ENCODE measurements at regions not wholly inside any gene's neighbourhood (a gene's known extent, or its start where the extent isn't known, plus 50 kb on each side); places are given as distances from the start of the nearest gene placed in this dataset.

DNA sequence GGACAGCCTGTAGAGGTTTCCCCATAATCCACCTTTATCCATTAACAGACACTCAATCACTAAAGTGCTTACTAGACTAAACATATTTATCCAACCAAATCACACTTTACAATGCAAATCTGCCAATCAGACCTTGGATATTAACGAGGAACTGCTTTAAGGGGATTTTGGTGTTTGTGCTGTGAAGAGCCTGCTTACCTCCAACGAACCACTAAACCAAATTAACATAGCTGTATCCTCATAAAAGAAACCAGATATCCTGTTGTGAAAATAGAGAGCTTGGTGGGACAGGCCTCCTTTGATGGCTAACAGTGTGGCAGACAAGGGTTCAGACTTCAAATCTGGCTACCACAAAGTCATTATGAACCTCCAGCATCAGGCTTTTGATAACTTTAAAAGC, 252.6 kb upstream of the HAND2 start:
- no peak overlapping the region for H3K4me2 ChIP-seq (ENCODE audit: insufficient read depth, low read length)

DNA sequence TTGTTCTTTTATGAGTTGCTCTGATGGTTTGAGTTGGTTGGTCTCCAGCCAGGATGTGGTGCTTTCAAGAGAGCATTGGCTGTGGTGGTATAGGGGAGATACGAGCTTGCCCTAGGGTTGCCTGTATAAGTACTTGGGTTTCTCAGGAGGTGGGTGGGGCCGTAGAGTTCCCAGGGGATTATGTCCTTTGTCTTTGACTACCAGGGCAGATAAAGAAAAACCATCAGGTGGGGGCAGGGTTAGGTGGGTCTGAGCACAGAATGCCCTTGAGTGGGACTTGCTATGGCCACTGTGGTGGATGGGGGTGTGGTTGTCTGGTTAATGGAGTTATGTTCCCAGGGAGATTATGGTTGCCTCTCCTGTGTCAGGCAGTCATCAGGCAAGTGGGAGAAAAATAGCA, 247.9 kb upstream of the HAND2 start:
- Histone ChIP-seq H3K27ac (ENCODE audit: low read depth, low read length) (no peak overlapping the region), H3K4me3 (ENCODE audit: insufficient read depth, low read length) (no peak overlapping the region), H3K4me1 (ENCODE audit: insufficient read depth, low read length) (no peaks in the 10 kb centered on the region), H2AFZ (ENCODE audit: low read length) (no peak overlapping the region), H3K27me3 (ENCODE audit: insufficient read depth, low read length) (no peaks in the 10 kb centered on the region), H4K20me1 (ENCODE audit: insufficient read depth, low read length) (no peaks in the 10 kb centered on the region), H3K79me2 (ENCODE audit: insufficient read depth, low read length) (no peaks in the 10 kb centered on the region), H3K36me3 (ENCODE audit: insufficient read depth, low read length) (no peaks in the 10 kb centered on the region), H3K9me3 (ENCODE audit: low read depth, low read length) (no peaks in the 10 kb centered on the region), H3K4me2 (ENCODE audit: insufficient read depth, low read length) (no peak overlapping the region)
- TF ChIP-seq, protein P1, sequence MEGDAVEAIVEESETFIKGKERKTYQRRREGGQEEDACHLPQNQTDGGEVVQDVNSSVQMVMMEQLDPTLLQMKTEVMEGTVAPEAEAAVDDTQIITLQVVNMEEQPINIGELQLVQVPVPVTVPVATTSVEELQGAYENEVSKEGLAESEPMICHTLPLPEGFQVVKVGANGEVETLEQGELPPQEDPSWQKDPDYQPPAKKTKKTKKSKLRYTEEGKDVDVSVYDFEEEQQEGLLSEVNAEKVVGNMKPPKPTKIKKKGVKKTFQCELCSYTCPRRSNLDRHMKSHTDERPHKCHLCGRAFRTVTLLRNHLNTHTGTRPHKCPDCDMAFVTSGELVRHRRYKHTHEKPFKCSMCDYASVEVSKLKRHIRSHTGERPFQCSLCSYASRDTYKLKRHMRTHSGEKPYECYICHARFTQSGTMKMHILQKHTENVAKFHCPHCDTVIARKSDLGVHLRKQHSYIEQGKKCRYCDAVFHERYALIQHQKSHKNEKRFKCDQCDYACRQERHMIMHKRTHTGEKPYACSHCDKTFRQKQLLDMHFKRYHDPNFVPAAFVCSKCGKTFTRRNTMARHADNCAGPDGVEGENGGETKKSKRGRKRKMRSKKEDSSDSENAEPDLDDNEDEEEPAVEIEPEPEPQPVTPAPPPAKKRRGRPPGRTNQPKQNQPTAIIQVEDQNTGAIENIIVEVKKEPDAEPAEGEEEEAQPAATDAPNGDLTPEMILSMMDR (IDR thresholded peaks at IDR 0.05; ENCODE audit: extremely low read depth, low read depth, low read length), result no peak
- DNase-seq (ENCODE audit: insufficient read length, low spot score, missing footprints), result no peak

More for the DNA sequence above, 252.6 kb upstream of the HAND2 start:
- H4K20me1 ChIP-seq (ENCODE audit: insufficient read depth, low read length), result no peaks in the 10 kb centered on the region
- TF ChIP-seq, protein P1 (IDR thresholded peaks at IDR 0.05; ENCODE audit: extremely low read depth, low read depth, low read length), result no peak
- no peaks in the 10 kb centered on the region for H3K79me2 ChIP-seq (ENCODE audit: insufficient read depth, low read length)
- H3K9me3 ChIP-seq (ENCODE audit: low read depth, low read length), result no peaks in the 10 kb centered on the region
- no peak overlapping the region for H3K4me3 ChIP-seq (ENCODE audit: insufficient read depth, low read length)
- H3K27me3 ChIP-seq (ENCODE audit: insufficient read depth, low read length), result no peaks in the 10 kb centered on the region
- no peaks in the 10 kb centered on the region for H3K36me3 ChIP-seq (ENCODE audit: insufficient read depth, low read length)
- no peak overlapping the region for H3K27ac ChIP-seq (ENCODE audit: low read depth, low read length)
- no peak overlapping the region for H2AFZ ChIP-seq (ENCODE audit: low read length)
- no peaks in the 10 kb centered on the region for H3K4me1 ChIP-seq (ENCODE audit: insufficient read depth, low read length)
- no peak for DNase-seq (ENCODE audit: insufficient read length, low spot score, missing footprints)

DNA sequence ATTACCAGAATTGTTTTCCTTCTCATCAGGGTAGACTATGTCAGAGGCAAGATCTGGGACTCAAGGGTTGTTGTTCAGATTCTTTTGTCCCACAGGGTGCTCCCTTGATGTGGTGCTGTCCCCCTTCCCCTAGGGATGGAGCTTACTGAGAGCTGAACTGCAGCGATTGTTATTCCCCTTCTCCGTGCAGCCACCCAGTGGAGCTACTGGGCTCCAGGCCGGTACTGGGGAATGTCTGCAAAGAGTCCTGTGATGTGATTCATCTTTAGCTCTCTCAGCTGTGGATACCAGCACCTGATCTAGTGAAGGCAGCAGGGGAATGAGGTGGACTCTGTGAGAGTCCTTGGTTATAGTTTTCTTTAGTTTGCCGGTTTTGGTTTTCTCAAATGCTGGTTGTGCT, 247.4 kb upstream of the HAND2 start:
- Histone ChIP-seq H3K9me3 (ENCODE audit: low read depth, low read length) (no peaks in the 10 kb centered on the region), H3K4me2 (ENCODE audit: insufficient read depth, low read length) (no peak overlapping the region), H3K27ac (ENCODE audit: low read depth, low read length) (no peak overlapping the region), H3K79me2 (ENCODE audit: insufficient read depth, low read length) (no peaks in the 10 kb centered on the region), H3K36me3 (ENCODE audit: insufficient read depth, low read length) (no peaks in the 10 kb centered on the region), H3K4me3 (ENCODE audit: insufficient read depth, low read length) (no peak overlapping the region), H4K20me1 (ENCODE audit: insufficient read depth, low read length) (no peaks in the 10 kb centered on the region), H3K27me3 (ENCODE audit: insufficient read depth, low read length) (no peaks in the 10 kb centered on the region), H2AFZ (ENCODE audit: low read length) (no peak overlapping the region), H3K4me1 (ENCODE audit: insufficient read depth, low read length) (no peaks in the 10 kb centered on the region)
- TF ChIP-seq, protein P1 (IDR thresholded peaks at IDR 0.05; ENCODE audit: extremely low read depth, low read depth, low read length), result no peak
- no peak for DNase-seq (ENCODE audit: insufficient read length, low spot score, missing footprints)

- Histone ChIP-seq H3K9me3 (ENCODE audit: low read depth, low read length) (no peaks in the 10 kb centered on the region), H3K79me2 (ENCODE audit: insufficient read depth, low read length) (no peaks in the 10 kb centered on the region), H3K27ac (ENCODE audit: low read depth, low read length) (no peak overlapping the region), H3K4me3 (ENCODE audit: insufficient read depth, low read length) (no peak overlapping the region), H3K4me2 (ENCODE audit: insufficient read depth, low read length) (no peak overlapping the region), H2AFZ (ENCODE audit: low read length) (no peak overlapping the region), H3K4me1 (ENCODE audit: insufficient read depth, low read length) (no peaks in the 10 kb centered on the region), H3K36me3 (ENCODE audit: insufficient read depth, low read length) (no peaks in the 10 kb centered on the region), H4K20me1 (ENCODE audit: insufficient read depth, low read length) (no peaks in the 10 kb centered on the region), H3K27me3 (ENCODE audit: insufficient read depth, low read length) (no peaks in the 10 kb centered on the region)
- no peak for DNase-seq (ENCODE audit: insufficient read length, low spot score, missing footprints)
- TF ChIP-seq, protein P1 (IDR thresholded peaks at IDR 0.05; ENCODE audit: extremely low read depth, low read depth, low read length), result no peak
These were observed 239.5 kb upstream of the HAND2 start for GRCh38 chr4:173769568-173769967.
